Loucy (cell line): ENCODE measurements at regions not wholly inside any gene's neighbourhood (a gene's known extent, or its start where the extent isn't known, plus 50 kb on each side); places are given as distances from the start of the nearest gene placed in this dataset.

Experiments
- CTCF ChIP-seq: fragments of 200-600 bp; sonication (generic); conservative IDR thresholded peaks from 2 replicates; pipeline ENCODE4 v1.5.1; 2014; ENCODE audit warnings: mild to moderate bottlenecking, antibody characterized with exemption, low read length
- EZH2phosphoT487 ChIP-seq: fragments of 200-600 bp; IDR thresholded peaks from 2 replicates; pipeline ENCODE4 v1.6.1; 2018; ENCODE audit warnings: antibody characterized with exemption, mild to moderate bottlenecking, moderate library complexity, borderline replicate concordance

- TF ChIP-seq EZH2phosphoT487 (no peak), CTCF (no peak)
These were observed 135.1 kb downstream of the NPY start for GRCh38 chr7:24419077-24419476.
